ENCODE measurements at regions not wholly inside any gene's neighbourhood (a gene's known extent, or its start where the extent isn't known, plus 50 kb on each side); places are given as distances from the start of the nearest gene placed in this dataset.
"Not testable (repeated sequence)": the region's sequence is repeated elsewhere in the genome, so short reads cannot be mapped to it uniquely, and the experiment has no call there.

GRCh38 chr3:78257951-78258530 lies 1218.1 kb downstream of the ROBO2 start:
- H3K4me3 ChIP-seq (ENCODE audit: low read length), result no peak overlapping the region
- DNase-seq (ENCODE audit: low read depth), result no peak
- TF ChIP-seq, protein P1, sequence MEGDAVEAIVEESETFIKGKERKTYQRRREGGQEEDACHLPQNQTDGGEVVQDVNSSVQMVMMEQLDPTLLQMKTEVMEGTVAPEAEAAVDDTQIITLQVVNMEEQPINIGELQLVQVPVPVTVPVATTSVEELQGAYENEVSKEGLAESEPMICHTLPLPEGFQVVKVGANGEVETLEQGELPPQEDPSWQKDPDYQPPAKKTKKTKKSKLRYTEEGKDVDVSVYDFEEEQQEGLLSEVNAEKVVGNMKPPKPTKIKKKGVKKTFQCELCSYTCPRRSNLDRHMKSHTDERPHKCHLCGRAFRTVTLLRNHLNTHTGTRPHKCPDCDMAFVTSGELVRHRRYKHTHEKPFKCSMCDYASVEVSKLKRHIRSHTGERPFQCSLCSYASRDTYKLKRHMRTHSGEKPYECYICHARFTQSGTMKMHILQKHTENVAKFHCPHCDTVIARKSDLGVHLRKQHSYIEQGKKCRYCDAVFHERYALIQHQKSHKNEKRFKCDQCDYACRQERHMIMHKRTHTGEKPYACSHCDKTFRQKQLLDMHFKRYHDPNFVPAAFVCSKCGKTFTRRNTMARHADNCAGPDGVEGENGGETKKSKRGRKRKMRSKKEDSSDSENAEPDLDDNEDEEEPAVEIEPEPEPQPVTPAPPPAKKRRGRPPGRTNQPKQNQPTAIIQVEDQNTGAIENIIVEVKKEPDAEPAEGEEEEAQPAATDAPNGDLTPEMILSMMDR (IDR thresholded peaks at IDR 0.05; ENCODE audit: insufficient read depth, low read depth, low read length, missing control alignments), result no peak

DNA sequence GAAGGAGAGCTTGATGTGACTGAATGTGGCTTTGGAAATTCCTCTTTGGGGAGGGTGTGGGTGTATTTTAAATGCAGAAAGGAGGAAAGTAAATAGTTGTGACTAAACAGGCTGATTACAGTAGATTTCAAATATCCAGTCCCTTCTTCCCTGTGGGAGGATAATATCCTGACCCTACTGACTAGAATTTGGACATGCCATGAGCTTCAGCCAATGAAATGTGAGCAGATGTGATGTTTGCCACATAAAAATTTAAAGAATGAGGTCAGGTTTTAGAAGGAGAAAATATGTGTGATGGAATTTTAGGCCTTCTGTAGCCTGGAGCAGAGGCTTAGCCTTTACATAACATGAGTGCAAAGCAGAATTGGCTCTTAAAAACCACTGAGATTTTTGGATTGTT lies 1218.9 kb downstream of the ROBO2 start:
- DNase-seq (ENCODE audit: low read depth), result peak; percentile 4
- TF ChIP-seq, protein P1 (IDR thresholded peaks at IDR 0.05; ENCODE audit: insufficient read depth, low read depth, low read length, missing control alignments), result no peak
- no peak overlapping the region for H3K4me3 ChIP-seq (ENCODE audit: low read length)

DNA sequence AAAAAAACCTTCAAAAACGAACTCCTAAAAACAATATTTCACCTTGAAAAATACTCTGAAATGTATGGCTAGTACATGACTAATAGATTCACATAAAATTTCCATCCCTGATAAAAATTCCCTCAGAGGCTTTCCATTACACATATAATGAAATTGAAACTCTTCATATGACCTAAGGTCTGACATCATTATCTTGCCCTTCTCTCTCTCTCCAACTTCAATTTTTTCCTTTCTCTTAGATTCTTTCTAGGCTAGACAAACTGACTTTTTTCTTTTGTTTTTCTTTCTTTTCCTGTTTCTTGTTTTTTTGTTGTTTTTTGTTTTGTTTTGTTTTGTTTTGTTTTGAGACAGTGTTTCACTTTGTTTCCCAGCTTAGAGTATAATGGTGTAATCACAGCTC lies 1220.5 kb downstream of the ROBO2 start:
- no peak for DNase-seq (ENCODE audit: low read depth)
- H3K4me3 ChIP-seq (ENCODE audit: low read length), result no peak overlapping the region
- TF ChIP-seq, protein P1 (IDR thresholded peaks at IDR 0.05; ENCODE audit: insufficient read depth, low read depth, low read length, missing control alignments), result no peak

GRCh38 chr3:78266550-78266949 lies 1226.7 kb downstream of the ROBO2 start:
- peak; percentile 36 for DNase-seq (ENCODE audit: low read depth)

GRCh38 chr3:78267235-78267634 lies 1227.3 kb downstream of the ROBO2 start:
- TF ChIP-seq, protein P1 (IDR thresholded peaks at IDR 0.05; ENCODE audit: insufficient read depth, low read depth, low read length, missing control alignments), result no peak
- DNase-seq (ENCODE audit: low read depth), result no peak
- H3K4me3 ChIP-seq (ENCODE audit: low read length), result no peak overlapping the region

More at GRCh38 chr3:78266550-78266949, 1226.7 kb downstream of the ROBO2 start:
- H3K4me3 ChIP-seq (ENCODE audit: low read length), result not testable (repeated sequence)

- TF ChIP-seq, protein P1 (IDR thresholded peaks at IDR 0.05; ENCODE audit: insufficient read depth, low read depth, low read length, missing control alignments), result no peak
- DNase-seq (ENCODE audit: low read depth), result no peak
Measured at GRCh38 chr3:78268087-78268486, 1228.2 kb downstream of the ROBO2 start.

GRCh38 chr3:78268716-78269668 lies 1229.1 kb downstream of the ROBO2 start:
- no peak overlapping the region for H3K4me3 ChIP-seq (ENCODE audit: low read length)
- TF ChIP-seq, protein P1 (IDR thresholded peaks at IDR 0.05; ENCODE audit: insufficient read depth, low read depth, low read length, missing control alignments), result no peak
- DNase-seq (ENCODE audit: low read depth), result no peak

More at GRCh38 chr3:78268087-78268486, 1228.2 kb downstream of the ROBO2 start:
- no peak overlapping the region for H3K4me3 ChIP-seq (ENCODE audit: low read length)
